Natural killer cell (primary cell): ENCODE measurements at regions not wholly inside any gene's neighbourhood (a gene's known extent, or its start where the extent isn't known, plus 50 kb on each side); places are given as distances from the start of the nearest gene placed in this dataset.

Experiments used
- ATAC-seq, 3 donors: fragments of 150-1000 bp in 2 of 3; fragments of 200-7000 bp in 1 of 3; cut with Tn5 transposase; 1 replicate in 1 of 3; 2 replicates in 2 of 3; pipeline ENCODE4 v1.10.0; 2021; ENCODE audit warnings: mild to moderate bottlenecking in 2 of 3, moderate library complexity in 2 of 3
- DNase-seq, 2 donors: peaks; one replicate each; pipeline versions ENCODE4 v3.0.0 to v3.0.0-alpha.2; 2013 to 2021; ENCODE audit warnings: mixed read lengths in 1 of 2
- H3K27ac ChIP-seq: one replicate; pipeline ENCODE4 v1.5.1; 2013; ENCODE audit warnings: mild to moderate bottlenecking, low read length
- H3K27me3 ChIP-seq: one replicate; pipeline ENCODE4 v1.6.1; 2013; ENCODE audit warnings: low read length; ENCODE audit not compliant: control insufficient read depth, insufficient read depth
- H3K36me3 ChIP-seq: one replicate; pipeline ENCODE4 v1.6.1; 2013; ENCODE audit warnings: low read length; ENCODE audit not compliant: control insufficient read depth, insufficient read depth
- H3K4me1 ChIP-seq: one replicate; pipeline ENCODE4 v1.6.1; 2013; ENCODE audit warnings: low read length; ENCODE audit not compliant: control insufficient read depth, insufficient read depth
- H3K4me3 ChIP-seq: one replicate; pipeline ENCODE4 v1.5.1; 2013; ENCODE audit warnings: low read length
- H3K9me3 ChIP-seq: one replicate; pipeline ENCODE4 v1.6.1; 2013; ENCODE audit warnings: low read length; ENCODE audit not compliant: control insufficient read depth, insufficient read depth
- H3K27ac Mint-ChIP-seq, 2 donors: one replicate each; pipeline ENCODE4 v1.8.0; 2022; ENCODE audit warnings: mild to moderate bottlenecking in 2 of 2, mixed read lengths in 2 of 2, moderate library complexity in 1 of 2
- H3K27me3 Mint-ChIP-seq, 2 donors: one replicate each; pipeline ENCODE4 v1.8.0; 2022; ENCODE audit warnings: low read depth in 2 of 2, mixed read lengths in 2 of 2
- H3K36me3 Mint-ChIP-seq: one replicate; pipeline ENCODE4 v1.8.0; 2022; ENCODE audit warnings: mixed read lengths
- H3K4me1 Mint-ChIP-seq, 2 donors: one replicate each; pipeline ENCODE4 v1.8.0; 2022; ENCODE audit warnings: mixed read lengths in 2 of 2
- H3K4me3 Mint-ChIP-seq: one replicate; pipeline ENCODE4 v1.8.0; 2022; ENCODE audit warnings: mild to moderate bottlenecking, moderate library complexity, mixed read lengths
- H3K9me3 Mint-ChIP-seq, 2 donors: one replicate each; pipeline ENCODE4 v1.8.0; 2022; ENCODE audit warnings: mixed read lengths in 2 of 2
- WGBS: methylation state at CpG from one replicate; pipeline ENCODE4 v1.1.7; 2013; ENCODE audit warnings: missing lambda C conversion rate; ENCODE audit not compliant: insufficient coverage; 5-methylcytosine and 5-hydroxymethylcytosine counted together
- intact Hi-C: fragments of 100-400 bp; cut with micrococcal nuclease; formaldehyde crosslinking; loops from one replicate; pipeline ENCODE4 v1.14.2; 2022
- TF ChIP-seq, protein P1 (sequence below): fragments of 200-600 bp; IDR thresholded peaks from one replicate; pipeline ENCODE4 v1.8.0; 2022; ENCODE audit warnings: antibody characterized with exemption

DNA sequence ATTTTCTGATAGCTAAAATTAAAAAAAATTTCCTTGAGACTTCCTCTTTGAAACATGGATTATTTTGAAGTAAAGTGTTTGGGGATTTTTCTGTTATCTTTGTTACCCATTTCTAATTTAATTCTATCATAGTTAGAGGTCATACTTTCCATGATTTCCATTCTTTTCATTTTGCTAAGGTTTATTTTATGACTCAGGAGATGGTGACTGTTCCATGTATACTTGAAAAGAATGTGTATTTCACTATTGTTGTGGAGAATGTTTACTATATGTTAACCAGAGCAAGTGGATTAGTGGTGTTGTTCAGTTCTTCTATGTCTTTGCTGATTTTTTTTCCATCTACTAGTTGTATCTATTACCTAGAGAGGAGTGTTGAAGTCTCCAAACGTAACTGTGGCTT, 250.5 kb upstream of the PELI2 start:
- no peaks in the 10 kb centered on the region for H3K36me3 ChIP-seq
- intact Hi-C loops = no loop called here
- WGBS = no CpG with 5 or more reads among the region's 1 CpG
- peaks cover 16% of the 10 kb centered on the region for H3K36me3 Mint-ChIP-seq
- no peak overlapping the region for H3K4me3 ChIP-seq
- H3K27me3 Mint-ChIP-seq = peaks cover 5 to 11% of the 10 kb centered on the region in 2 donors
- no peak overlapping the region for H3K27ac ChIP-seq
- TF ChIP-seq, protein P1, sequence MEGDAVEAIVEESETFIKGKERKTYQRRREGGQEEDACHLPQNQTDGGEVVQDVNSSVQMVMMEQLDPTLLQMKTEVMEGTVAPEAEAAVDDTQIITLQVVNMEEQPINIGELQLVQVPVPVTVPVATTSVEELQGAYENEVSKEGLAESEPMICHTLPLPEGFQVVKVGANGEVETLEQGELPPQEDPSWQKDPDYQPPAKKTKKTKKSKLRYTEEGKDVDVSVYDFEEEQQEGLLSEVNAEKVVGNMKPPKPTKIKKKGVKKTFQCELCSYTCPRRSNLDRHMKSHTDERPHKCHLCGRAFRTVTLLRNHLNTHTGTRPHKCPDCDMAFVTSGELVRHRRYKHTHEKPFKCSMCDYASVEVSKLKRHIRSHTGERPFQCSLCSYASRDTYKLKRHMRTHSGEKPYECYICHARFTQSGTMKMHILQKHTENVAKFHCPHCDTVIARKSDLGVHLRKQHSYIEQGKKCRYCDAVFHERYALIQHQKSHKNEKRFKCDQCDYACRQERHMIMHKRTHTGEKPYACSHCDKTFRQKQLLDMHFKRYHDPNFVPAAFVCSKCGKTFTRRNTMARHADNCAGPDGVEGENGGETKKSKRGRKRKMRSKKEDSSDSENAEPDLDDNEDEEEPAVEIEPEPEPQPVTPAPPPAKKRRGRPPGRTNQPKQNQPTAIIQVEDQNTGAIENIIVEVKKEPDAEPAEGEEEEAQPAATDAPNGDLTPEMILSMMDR = no peak
- no peaks in the 10 kb centered on the region for H3K9me3 ChIP-seq
- H3K27me3 ChIP-seq = no peaks in the 10 kb centered on the region
- H3K4me1 Mint-ChIP-seq = no peaks in the 10 kb centered on the region
- peaks cover 0 to 13% of the 10 kb centered on the region in 2 donors for H3K9me3 Mint-ChIP-seq
- DNase-seq (no peak), ATAC-seq (no peak)
- no peak overlapping the region for H3K27ac Mint-ChIP-seq
- no peak overlapping the region for H3K4me3 Mint-ChIP-seq
- H3K4me1 ChIP-seq = no peaks in the 10 kb centered on the region

DNA sequence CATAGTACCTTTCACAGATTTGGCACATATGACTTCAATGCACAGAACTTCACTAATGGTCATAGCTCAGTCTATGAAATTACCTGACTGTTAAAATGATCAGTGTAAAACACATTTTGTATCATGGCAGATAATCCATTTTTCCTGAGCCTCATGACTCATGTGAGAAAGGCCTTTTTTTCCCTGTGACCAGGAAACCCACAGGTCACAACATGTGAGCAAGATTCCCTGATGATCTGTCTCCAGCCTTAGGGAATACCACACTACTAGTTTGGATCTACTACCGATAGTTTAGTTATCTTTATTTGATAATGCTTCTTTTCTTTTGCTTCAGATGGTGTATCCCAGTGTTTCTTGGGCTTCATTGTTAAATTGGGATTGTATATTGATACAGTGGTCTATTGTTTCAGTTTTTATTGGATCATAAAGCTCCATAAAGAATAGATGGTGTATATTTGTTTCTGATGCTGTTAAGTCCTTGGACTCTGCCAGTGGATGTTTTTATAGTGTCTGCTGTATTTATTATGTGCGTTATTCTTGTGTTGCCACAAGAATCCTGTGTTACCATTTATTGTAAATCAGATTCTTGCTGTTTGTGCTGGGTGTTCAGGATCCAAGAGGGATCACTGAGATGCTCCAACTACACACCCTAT, 248.7 kb upstream of the PELI2 start:
- Histone ChIP-seq H3K36me3 (no peaks in the 10 kb centered on the region), H3K4me3 (no peak overlapping the region), H3K4me1 (no peaks in the 10 kb centered on the region), H3K27ac (no peak overlapping the region), H3K27me3 (no peaks in the 10 kb centered on the region), H3K9me3 (no peaks in the 10 kb centered on the region)
- Mint-ChIP-seq H3K4me3 (no peak overlapping the region), H3K4me1 (no peaks in the 10 kb centered on the region), H3K36me3 (peaks cover 4% of the 10 kb centered on the region), H3K9me3 (peaks cover 0 to 1% of the 10 kb centered on the region in 2 donors), H3K27me3 (peaks cover 12 to 14% of the 10 kb centered on the region in 2 donors), H3K27ac (no peak overlapping the region)
- 100% methylated on average over 2 of the region's 2 CpGs for WGBS
- intact Hi-C loops = no loop called here
- no peak for ATAC-seq
- TF ChIP-seq, protein P1 = no peak
- no peak for DNase-seq

DNA sequence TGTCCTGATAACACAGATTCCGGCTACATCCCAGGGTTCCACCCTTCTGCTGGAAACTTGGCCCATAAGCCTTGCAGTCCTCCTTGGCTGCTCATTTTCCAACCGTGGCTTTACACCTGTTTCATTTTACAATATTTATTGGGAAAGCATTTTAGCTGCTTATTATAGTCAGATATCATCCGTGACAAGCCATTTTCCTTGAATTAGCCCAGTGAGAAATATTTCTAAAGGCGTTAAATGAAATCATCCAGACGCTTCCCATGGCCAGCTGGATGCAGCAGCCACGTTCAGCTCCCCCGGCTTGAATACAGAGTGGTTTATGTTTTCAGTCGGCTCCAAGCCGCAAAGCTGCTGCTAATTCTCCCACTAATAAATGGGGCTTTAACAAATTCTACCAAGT, 245.0 kb upstream of the PELI2 start:
- Histone ChIP-seq H3K36me3 (no peaks in the 10 kb centered on the region), H3K4me1 (no peaks in the 10 kb centered on the region), H3K27me3 (no peaks in the 10 kb centered on the region), H3K4me3 (no peak overlapping the region), H3K27ac (no peak overlapping the region), H3K9me3 (no peaks in the 10 kb centered on the region)
- intact Hi-C loops = no loop called here
- no peaks in the 10 kb centered on the region for H3K9me3 Mint-ChIP-seq
- H3K27me3 Mint-ChIP-seq = peaks cover 21 to 23% of the 10 kb centered on the region in 2 donors
- no peak for ATAC-seq
- no peaks in the 10 kb centered on the region for H3K36me3 Mint-ChIP-seq
- TF ChIP-seq, protein P1 = no peak
- H3K4me3 Mint-ChIP-seq = no peak overlapping the region
- 76% methylated on average over 7 of the region's 9 CpGs for WGBS
- H3K4me1 Mint-ChIP-seq = no peaks in the 10 kb centered on the region
- DNase-seq = no peak
- no peak overlapping the region for H3K27ac Mint-ChIP-seq

DNA sequence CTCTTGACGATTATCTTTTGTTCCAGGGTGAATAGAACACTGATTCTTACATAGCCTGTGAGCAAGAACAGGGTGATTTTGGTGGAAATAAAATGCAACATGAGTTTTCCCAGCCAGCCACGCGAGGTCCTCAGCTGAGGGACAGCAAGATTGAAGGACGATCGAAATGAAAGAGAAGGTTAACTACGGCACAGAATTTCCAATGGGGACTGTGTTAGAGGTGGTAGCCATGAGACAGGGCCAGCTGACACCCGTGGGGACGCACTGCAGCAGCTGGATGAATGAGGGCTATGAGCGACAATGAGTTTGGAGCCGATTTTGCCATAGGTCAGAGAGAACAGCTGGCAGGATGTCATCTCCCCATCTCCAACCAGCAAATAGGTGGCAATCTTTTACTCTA, 243.4 kb upstream of the PELI2 start:
- Histone ChIP-seq H3K4me1 (no peaks in the 10 kb centered on the region), H3K27me3 (no peaks in the 10 kb centered on the region), H3K36me3 (no peaks in the 10 kb centered on the region), H3K4me3 (no peak overlapping the region), H3K27ac (no peak overlapping the region), H3K9me3 (no peaks in the 10 kb centered on the region)
- no peaks in the 10 kb centered on the region for H3K36me3 Mint-ChIP-seq
- WGBS = 83% methylated on average over 10 of the region's 10 CpGs
- ATAC-seq (no peak), DNase-seq (no peak)
- no peaks in the 10 kb centered on the region for H3K9me3 Mint-ChIP-seq
- H3K27ac Mint-ChIP-seq = no peak overlapping the region
- H3K4me3 Mint-ChIP-seq = no peak overlapping the region
- intact Hi-C loops = no loop called here
- TF ChIP-seq, protein P1 = no peak
- H3K4me1 Mint-ChIP-seq = no peaks in the 10 kb centered on the region
- peaks cover 20 to 22% of the 10 kb centered on the region in 2 donors for H3K27me3 Mint-ChIP-seq
